HCT116 (cell line): ENCODE measurements at regions not wholly inside any gene's neighbourhood (a gene's known extent, or its start where the extent isn't known, plus 50 kb on each side); places are given as distances from the start of the nearest gene placed in this dataset.

Experiments
- CBX3 ChIP-seq: IDR thresholded peaks from 2 replicates; pipeline ENCODE4 v1.6.1; 2012; ENCODE audit warnings: low read depth
- EGR1 ChIP-seq: IDR thresholded peaks from 2 replicates; pipeline ENCODE4 v1.6.1; 2012; ENCODE audit warnings: low read depth
- EZH2 ChIP-seq: fragments of 200-600 bp; sonication (generic); IDR thresholded peaks from 2 replicates; pipeline ENCODE4 v1.6.1; 2017; ENCODE audit warnings: antibody characterized with exemption, mixed run types
- EZH2phosphoT487 ChIP-seq: fragments of 200-600 bp; IDR thresholded peaks from 2 replicates; pipeline ENCODE4 v1.6.1; 2018; ENCODE audit warnings: antibody characterized with exemption, borderline replicate concordance
- POLR2A ChIP-seq: IDR thresholded peaks from 2 replicates; pipeline ENCODE4 v1.7.0; 2011; ENCODE audit warnings: borderline replicate concordance; ENCODE audit not compliant: insufficient read depth, insufficient read length; ENCODE audit errors: extremely low read depth
- POLR2AphosphoS5 ChIP-seq: IDR thresholded peaks from 2 replicates; pipeline ENCODE4 v1.6.1; 2011; ENCODE audit warnings: mild to moderate bottlenecking, low read depth, low read length, moderate library complexity
- RAD21 ChIP-seq: IDR thresholded peaks from 2 replicates; pipeline ENCODE4 v1.6.1; 2012; ENCODE audit warnings: low read depth, mild to moderate bottlenecking
- REST ChIP-seq: IDR thresholded peaks from 2 replicates; pipeline ENCODE4 v1.6.1; 2012; ENCODE audit warnings: low read depth
- SP1 ChIP-seq: IDR thresholded peaks from 2 replicates; pipeline ENCODE4 v1.6.1; 2012; ENCODE audit warnings: low read depth
- YY1 ChIP-seq: IDR thresholded peaks from 2 replicates; pipeline ENCODE4 v1.6.1; 2011; ENCODE audit warnings: low read length, low read depth, moderate library complexity, mild to moderate bottlenecking; ENCODE audit not compliant: insufficient replicate concordance; ENCODE audit errors: extremely low read depth
- ZNF274 ChIP-seq: fragments of 200-500 bp; sonication (Bioruptor generic); IDR thresholded peaks from 2 replicates; pipeline ENCODE4 v1.6.1; 2014; ENCODE audit warnings: mild to moderate bottlenecking, low read depth, low read length, inconsistent platforms
- TF ChIP-seq, protein P1 (sequence below), 3 experiments: fragments of 200-600 bp in 1 of 3; sonication (generic) in 1 of 3; IDR thresholded peaks in 2 of 3; conservative IDR thresholded peaks in 1 of 3; 2 replicates each; pipeline ENCODE4 v1.5.1; 2012 to 2017; ENCODE audit warnings: low read depth in 2 of 3, low read length in 2 of 3, antibody characterized with exemption in 1 of 3, borderline replicate concordance in 1 of 3, control low read depth in 1 of 3, mild to moderate bottlenecking in 1 of 3, mixed read lengths in 1 of 3, mixed run types in 1 of 3, moderate library complexity in 1 of 3; ENCODE audit not compliant: insufficient read depth in 1 of 3
- TF ChIP-seq, protein P2 (sequence below): IDR thresholded peaks from 2 replicates; pipeline ENCODE4 v1.6.1; 2012
- TF ChIP-seq, protein P3 (sequence below): IDR thresholded peaks from 2 replicates; pipeline ENCODE4 v1.6.1; 2012

GRCh38 chr18:68219274-68219673 lies 495.6 kb downstream of the TMX3 start:
- TF ChIP-seq EZH2 = no peak
- TF ChIP-seq REST = no peak
- TF ChIP-seq, protein P1, sequence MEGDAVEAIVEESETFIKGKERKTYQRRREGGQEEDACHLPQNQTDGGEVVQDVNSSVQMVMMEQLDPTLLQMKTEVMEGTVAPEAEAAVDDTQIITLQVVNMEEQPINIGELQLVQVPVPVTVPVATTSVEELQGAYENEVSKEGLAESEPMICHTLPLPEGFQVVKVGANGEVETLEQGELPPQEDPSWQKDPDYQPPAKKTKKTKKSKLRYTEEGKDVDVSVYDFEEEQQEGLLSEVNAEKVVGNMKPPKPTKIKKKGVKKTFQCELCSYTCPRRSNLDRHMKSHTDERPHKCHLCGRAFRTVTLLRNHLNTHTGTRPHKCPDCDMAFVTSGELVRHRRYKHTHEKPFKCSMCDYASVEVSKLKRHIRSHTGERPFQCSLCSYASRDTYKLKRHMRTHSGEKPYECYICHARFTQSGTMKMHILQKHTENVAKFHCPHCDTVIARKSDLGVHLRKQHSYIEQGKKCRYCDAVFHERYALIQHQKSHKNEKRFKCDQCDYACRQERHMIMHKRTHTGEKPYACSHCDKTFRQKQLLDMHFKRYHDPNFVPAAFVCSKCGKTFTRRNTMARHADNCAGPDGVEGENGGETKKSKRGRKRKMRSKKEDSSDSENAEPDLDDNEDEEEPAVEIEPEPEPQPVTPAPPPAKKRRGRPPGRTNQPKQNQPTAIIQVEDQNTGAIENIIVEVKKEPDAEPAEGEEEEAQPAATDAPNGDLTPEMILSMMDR (IDR thresholded peaks at IDR 0.05 in 2 of 3, conservative IDR thresholded peaks at IDR 0.05 in 1 of 3; ENCODE audit: borderline replicate concordance in 1 of 3, insufficient read depth in 1 of 3, low read depth in 2 of 3, low read length in 2 of 3) = no peak
- no peak for TF ChIP-seq EZH2phosphoT487
- TF ChIP-seq, protein P2, sequence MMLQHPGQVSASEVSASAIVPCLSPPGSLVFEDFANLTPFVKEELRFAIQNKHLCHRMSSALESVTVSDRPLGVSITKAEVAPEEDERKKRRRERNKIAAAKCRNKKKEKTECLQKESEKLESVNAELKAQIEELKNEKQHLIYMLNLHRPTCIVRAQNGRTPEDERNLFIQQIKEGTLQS = no peak
- no peak for TF ChIP-seq RAD21
- TF ChIP-seq CBX3 = no peak
- TF ChIP-seq, protein P3, sequence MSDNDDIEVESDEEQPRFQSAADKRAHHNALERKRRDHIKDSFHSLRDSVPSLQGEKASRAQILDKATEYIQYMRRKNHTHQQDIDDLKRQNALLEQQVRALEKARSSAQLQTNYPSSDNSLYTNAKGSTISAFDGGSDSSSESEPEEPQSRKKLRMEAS = no peak
- no peak for TF ChIP-seq ZNF274
- TF ChIP-seq YY1 = no peak
- no peak for TF ChIP-seq POLR2A
- TF ChIP-seq SP1 = no peak
- no peak for TF ChIP-seq POLR2AphosphoS5
- TF ChIP-seq EGR1 = no peak
